ENCODE measurements at regions not wholly inside any gene's neighbourhood (a gene's known extent, or its start where the extent isn't known, plus 50 kb on each side); places are given as distances from the start of the nearest gene placed in this dataset.

- DNase-seq: no peak
These were observed 262.8 kb upstream of the PBX1 start for GRCh38 chr1:164296172-164296571.

- no peak for DNase-seq
These were observed 250.9 kb upstream of the PBX1 start for GRCh38 chr1:164308101-164308500.

- DNase-seq: no peak
These were observed 248.8 kb upstream of the PBX1 start for GRCh38 chr1:164310166-164310565.

- DNase-seq: no peak
These were observed 247.6 kb upstream of the PBX1 start for GRCh38 chr1:164311377-164311776.

GRCh38 chr1:164320790-164321731 is 237.9 kb upstream of the PBX1 start:
- no peak for DNase-seq

GRCh38 chr1:164325786-164326185 is 233.2 kb upstream of the PBX1 start:
- no peak for DNase-seq

- no peak for DNase-seq
These were observed 225.6 kb upstream of the PBX1 start for GRCh38 chr1:164333387-164333786.

- DNase-seq: no peak
These were observed 221.6 kb upstream of the PBX1 start for GRCh38 chr1:164337394-164337793.

- DNase-seq: no peak
These were observed 221.1 kb upstream of the PBX1 start for GRCh38 chr1:164337885-164338284.

- no peak for DNase-seq
These were observed 215.8 kb upstream of the PBX1 start for GRCh38 chr1:164343189-164343588.

GRCh38 chr1:164347980-164348379 is 211.0 kb upstream of the PBX1 start:
- no peak for DNase-seq

- DNase-seq: no peak
These were observed 202.5 kb upstream of the PBX1 start for GRCh38 chr1:164356511-164356910.

GRCh38 chr1:164360265-164360664 is 198.7 kb upstream of the PBX1 start:
- no peak for DNase-seq

- no peak for DNase-seq
These were observed 197.1 kb upstream of the PBX1 start for GRCh38 chr1:164361927-164362326.

- no peak for DNase-seq
These were observed 195.0 kb upstream of the PBX1 start for GRCh38 chr1:164363980-164364379.

GRCh38 chr1:164366014-164366413 is 193.0 kb upstream of the PBX1 start:
- no peak for DNase-seq

GRCh38 chr1:164369698-164370365 is 189.2 kb upstream of the PBX1 start:
- DNase-seq: no peak

GRCh38 chr1:164380893-164381292 is 178.1 kb upstream of the PBX1 start:
- DNase-seq: no peak

- DNase-seq: no peak
These were observed 176.6 kb upstream of the PBX1 start for GRCh38 chr1:164382384-164382783.

- no peak for DNase-seq
These were observed 174.7 kb upstream of the PBX1 start for GRCh38 chr1:164384262-164384661.

GRCh38 chr1:164417016-164417704 is 141.8 kb upstream of the PBX1 start:
- no peak for DNase-seq

GRCh38 chr1:164423136-164423535 is 135.8 kb upstream of the PBX1 start:
- no peak for DNase-seq

All from muscle of arm (tissue), 1 donor.